ENCODE measurements at regions not wholly inside any gene's neighbourhood (a gene's known extent, or its start where the extent isn't known, plus 50 kb on each side); places are given as distances from the start of the nearest gene placed in this dataset.

DNA sequence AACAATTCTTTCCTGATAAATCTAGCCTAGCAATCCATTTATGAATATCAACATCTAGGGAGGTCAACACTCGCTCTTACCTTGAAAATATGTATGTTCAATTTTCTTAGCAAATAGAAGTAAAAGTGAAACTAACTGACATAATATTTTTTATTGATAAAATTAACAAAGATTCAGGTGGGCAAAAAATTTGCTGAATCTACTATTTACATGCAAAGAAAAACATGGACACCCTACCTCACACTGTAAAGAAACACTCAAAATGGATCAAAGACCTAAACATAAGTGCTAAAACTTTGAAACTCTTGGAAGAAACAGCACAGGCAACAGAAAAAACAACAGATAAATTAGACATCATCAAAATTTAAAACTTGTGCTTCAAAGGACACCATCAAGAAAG is 151.6 kb upstream of the MYRIP start:
- no peak overlapping the region for H4K8ac ChIP-seq (ENCODE audit: low read length)
- no peak overlapping the region for H3K23ac ChIP-seq (ENCODE audit: low read length in 2 of 2)
- H3K9ac ChIP-seq (ENCODE audit: low read length): no peak overlapping the region
- no peak for DNase-seq
- no peak overlapping the region for H3K4me2 ChIP-seq (ENCODE audit: low read length, poor library complexity, severe bottlenecking)
- H2AFZ ChIP-seq (ENCODE audit: low read depth, low read length): no peak overlapping the region
- no peak overlapping the region for H2AK5ac ChIP-seq (ENCODE audit: low read length, severe bottlenecking)
- no peaks in the 10 kb centered on the region for H3K79me1 ChIP-seq (replicated peaks; ENCODE audit: low read length, poor library complexity, severe bottlenecking)
- H3K18ac ChIP-seq (ENCODE audit: low read depth in 1 of 2, low read length in 2 of 2): no peak overlapping the region
- no peak overlapping the region for H4K91ac ChIP-seq (ENCODE audit: low read length)
- no peaks in the 10 kb centered on the region for H3K27me3 ChIP-seq (ENCODE audit: control insufficient read depth in 1 of 2, insufficient read depth in 1 of 2, low read length in 2 of 2)
- H3K9me3 ChIP-seq (ENCODE audit: control insufficient read depth, low read length): no peaks in the 10 kb centered on the region
- no peak overlapping the region for H3K14ac ChIP-seq (ENCODE audit: low read length in 2 of 2)
- H2BK120ac ChIP-seq (ENCODE audit: low read depth, low read length): no peak overlapping the region
- H2BK15ac ChIP-seq (ENCODE audit: low read depth, poor library complexity, severe bottlenecking): no peak overlapping the region
- no peak overlapping the region for H3K4ac ChIP-seq (ENCODE audit: low read depth in 1 of 2, low read length in 2 of 2)
- no peak overlapping the region for H3K27ac ChIP-seq (ENCODE audit: low read length, poor library complexity, severe bottlenecking)
- no peak overlapping the region for H3K4me3 ChIP-seq (ENCODE audit: insufficient read depth in 1 of 2, low read depth in 1 of 2, low read length in 2 of 2)
- H2BK5ac ChIP-seq (ENCODE audit: low read depth, low read length, poor library complexity, severe bottlenecking): no peak overlapping the region
- no peak overlapping the region for H2BK12ac ChIP-seq (ENCODE audit: low read length in 2 of 2)
- no peaks in the 10 kb centered on the region for H3K36me3 ChIP-seq (ENCODE audit: control insufficient read depth in 1 of 2, insufficient read depth in 2 of 2, low read depth in 1 of 2, low read length in 2 of 2)
- WGBS: no CpG with 5 or more reads among the region's 1 CpG
- no peaks in the 10 kb centered on the region for H3K4me1 ChIP-seq (ENCODE audit: control insufficient read depth, insufficient read depth, low read depth, low read length)

DNA sequence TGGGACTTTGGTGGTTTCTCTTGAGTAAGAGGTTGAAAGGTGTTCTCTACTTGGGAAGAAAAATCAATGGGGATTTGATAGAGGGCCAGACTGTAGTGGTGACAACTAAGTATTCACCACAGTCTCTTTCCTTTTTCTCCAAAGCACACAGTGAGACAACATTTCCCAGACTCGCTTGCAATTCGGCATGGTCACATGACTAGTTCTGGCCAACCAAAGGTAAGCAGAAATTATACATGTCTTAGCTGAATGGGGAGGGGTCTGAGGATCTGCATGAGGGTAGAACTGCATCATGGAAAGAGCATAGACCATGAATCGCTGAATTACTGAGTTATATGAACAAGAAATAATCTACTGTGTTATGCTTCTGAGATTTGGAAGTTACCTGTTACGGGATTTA is 144.5 kb upstream of the MYRIP start:
- Histone ChIP-seq H2BK15ac (ENCODE audit: low read depth, poor library complexity, severe bottlenecking) (no peak overlapping the region), H4K8ac (ENCODE audit: low read length) (no peak overlapping the region), H3K23ac (ENCODE audit: low read length in 2 of 2) (no peak overlapping the region), H2AK5ac (ENCODE audit: low read length, severe bottlenecking) (no peak overlapping the region), H3K27ac (ENCODE audit: low read length, poor library complexity, severe bottlenecking) (no peak overlapping the region), H2AFZ (ENCODE audit: low read depth, low read length) (no peak overlapping the region), H4K91ac (ENCODE audit: low read length) (no peak overlapping the region), H3K14ac (ENCODE audit: low read length in 2 of 2) (no peak overlapping the region), H3K18ac (ENCODE audit: low read depth in 1 of 2, low read length in 2 of 2) (no peak overlapping the region), H3K9me3 (ENCODE audit: control insufficient read depth, low read length) (no peaks in the 10 kb centered on the region), H2BK5ac (ENCODE audit: low read depth, low read length, poor library complexity, severe bottlenecking) (no peak overlapping the region), H2BK120ac (ENCODE audit: low read depth, low read length) (no peak overlapping the region), H3K4ac (ENCODE audit: low read depth in 1 of 2, low read length in 2 of 2) (no peak overlapping the region), H3K36me3 (ENCODE audit: control insufficient read depth in 1 of 2, insufficient read depth in 2 of 2, low read depth in 1 of 2, low read length in 2 of 2) (no peaks in the 10 kb centered on the region), H3K4me3 (ENCODE audit: insufficient read depth in 1 of 2, low read depth in 1 of 2, low read length in 2 of 2) (no peak overlapping the region), H3K27me3 (ENCODE audit: control insufficient read depth in 1 of 2, insufficient read depth in 1 of 2, low read length in 2 of 2) (peaks cover 8 to 9% of the 10 kb centered on the region in 2 experiments), H3K4me2 (ENCODE audit: low read length, poor library complexity, severe bottlenecking) (no peak overlapping the region), H3K9ac (ENCODE audit: low read length) (no peak overlapping the region), H3K4me1 (ENCODE audit: control insufficient read depth, insufficient read depth, low read depth, low read length) (no peaks in the 10 kb centered on the region), H2BK12ac (ENCODE audit: low read length in 2 of 2) (no peak overlapping the region), H3K79me1 (replicated peaks; ENCODE audit: low read length, poor library complexity, severe bottlenecking) (no peaks in the 10 kb centered on the region)
- DNase-seq: no peak
- WGBS: 88% methylated on average over 2 of the region's 4 CpGs

DNA sequence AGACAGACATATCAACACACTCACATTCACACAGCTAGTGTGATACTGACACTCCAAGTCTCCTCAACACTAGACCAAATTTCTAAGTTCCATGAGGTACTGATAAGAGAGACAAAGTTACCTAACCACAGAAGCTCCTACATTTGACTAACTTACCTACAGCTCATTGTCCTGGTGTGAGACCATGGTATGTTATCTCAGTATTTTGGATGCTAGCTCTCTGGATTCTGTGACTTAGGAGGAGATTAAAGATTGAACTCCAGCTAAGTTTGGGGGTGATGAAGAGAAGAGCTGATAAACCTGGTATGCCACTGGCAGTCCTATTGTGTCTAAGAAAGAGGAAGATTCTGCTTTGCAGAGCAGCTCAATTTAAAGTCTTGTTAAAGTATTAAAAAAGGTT is 144.0 kb upstream of the MYRIP start:
- H3K14ac ChIP-seq (ENCODE audit: low read length in 2 of 2): no peak overlapping the region
- no peak overlapping the region for H4K91ac ChIP-seq (ENCODE audit: low read length)
- H4K8ac ChIP-seq (ENCODE audit: low read length): no peak overlapping the region

DNA sequence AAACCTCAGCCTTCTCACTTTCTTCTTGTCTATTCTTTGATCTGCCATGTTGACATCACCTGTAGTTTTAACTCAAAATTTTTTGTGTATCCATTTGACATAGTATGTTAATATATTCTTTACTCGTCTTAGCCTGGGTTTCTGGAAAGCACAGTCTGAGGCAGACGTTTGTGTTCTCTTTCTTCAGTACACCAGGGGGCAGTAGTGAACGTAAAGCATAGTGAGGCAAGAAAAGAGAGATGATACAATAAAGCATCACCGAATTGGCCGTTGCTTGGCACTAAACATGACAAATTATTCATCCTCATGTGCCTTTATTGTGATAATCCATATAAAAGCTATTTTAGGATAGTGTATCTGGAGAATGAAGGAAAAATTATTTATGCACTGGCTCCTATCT is 141.0 kb upstream of the MYRIP start:
- no peak overlapping the region for H3K14ac ChIP-seq (ENCODE audit: low read length in 2 of 2)
- H4K8ac ChIP-seq (ENCODE audit: low read length): no peak overlapping the region
- H2BK12ac ChIP-seq (ENCODE audit: low read length in 2 of 2): no peak overlapping the region
- H2BK5ac ChIP-seq (ENCODE audit: low read depth, low read length, poor library complexity, severe bottlenecking): no peak overlapping the region
- H3K4ac ChIP-seq (ENCODE audit: low read depth in 1 of 2, low read length in 2 of 2): no peak overlapping the region
- H2BK15ac ChIP-seq (ENCODE audit: low read depth, poor library complexity, severe bottlenecking): no peak overlapping the region
- H2AFZ ChIP-seq (ENCODE audit: low read depth, low read length): no peak overlapping the region
- H3K79me1 ChIP-seq (replicated peaks; ENCODE audit: low read length, poor library complexity, severe bottlenecking): no peaks in the 10 kb centered on the region
- no peak overlapping the region for H3K4me3 ChIP-seq (ENCODE audit: insufficient read depth in 1 of 2, low read depth in 1 of 2, low read length in 2 of 2)
- no peak overlapping the region for H3K27ac ChIP-seq (ENCODE audit: low read length, poor library complexity, severe bottlenecking)
- H3K9me3 ChIP-seq (ENCODE audit: control insufficient read depth, low read length): no peaks in the 10 kb centered on the region
- H4K91ac ChIP-seq (ENCODE audit: low read length): no peak overlapping the region
- H2AK5ac ChIP-seq (ENCODE audit: low read length, severe bottlenecking): no peak overlapping the region
- peak; percentile 37 for DNase-seq
- no peak overlapping the region for H3K23ac ChIP-seq (ENCODE audit: low read length in 2 of 2)
- no peaks in the 10 kb centered on the region for H3K4me1 ChIP-seq (ENCODE audit: control insufficient read depth, insufficient read depth, low read depth, low read length)
- H3K36me3 ChIP-seq (ENCODE audit: control insufficient read depth in 1 of 2, insufficient read depth in 2 of 2, low read depth in 1 of 2, low read length in 2 of 2): no peaks in the 10 kb centered on the region
- H3K27me3 ChIP-seq (ENCODE audit: control insufficient read depth in 1 of 2, insufficient read depth in 1 of 2, low read length in 2 of 2): peaks cover 9 to 11% of the 10 kb centered on the region in 2 experiments
- no peak overlapping the region for H3K9ac ChIP-seq (ENCODE audit: low read length)
- H3K18ac ChIP-seq (ENCODE audit: low read depth in 1 of 2, low read length in 2 of 2): no peak overlapping the region
- H2BK120ac ChIP-seq (ENCODE audit: low read depth, low read length): no peak overlapping the region
- WGBS: 18% methylated on average over 3 of the region's 5 CpGs
- no peak overlapping the region for H3K4me2 ChIP-seq (ENCODE audit: low read length, poor library complexity, severe bottlenecking)

More for the DNA sequence above, 144.0 kb upstream of the MYRIP start:
- H2BK12ac ChIP-seq (ENCODE audit: low read length in 2 of 2): no peak overlapping the region
- no peak overlapping the region for H3K27ac ChIP-seq (ENCODE audit: low read length, poor library complexity, severe bottlenecking)
- no peak overlapping the region for H3K4me3 ChIP-seq (ENCODE audit: insufficient read depth in 1 of 2, low read depth in 1 of 2, low read length in 2 of 2)
- H2BK120ac ChIP-seq (ENCODE audit: low read depth, low read length): no peak overlapping the region
- H3K9me3 ChIP-seq (ENCODE audit: control insufficient read depth, low read length): no peaks in the 10 kb centered on the region
- no peak overlapping the region for H2BK5ac ChIP-seq (ENCODE audit: low read depth, low read length, poor library complexity, severe bottlenecking)
- H3K4ac ChIP-seq (ENCODE audit: low read depth in 1 of 2, low read length in 2 of 2): no peak overlapping the region
- no peaks in the 10 kb centered on the region for H3K36me3 ChIP-seq (ENCODE audit: control insufficient read depth in 1 of 2, insufficient read depth in 2 of 2, low read depth in 1 of 2, low read length in 2 of 2)
- no peak overlapping the region for H3K18ac ChIP-seq (ENCODE audit: low read depth in 1 of 2, low read length in 2 of 2)
- H2AK5ac ChIP-seq (ENCODE audit: low read length, severe bottlenecking): no peak overlapping the region
- H3K23ac ChIP-seq (ENCODE audit: low read length in 2 of 2): no peak overlapping the region
- no peak overlapping the region for H2AFZ ChIP-seq (ENCODE audit: low read depth, low read length)
- no peaks in the 10 kb centered on the region for H3K79me1 ChIP-seq (replicated peaks; ENCODE audit: low read length, poor library complexity, severe bottlenecking)
- H3K4me1 ChIP-seq (ENCODE audit: control insufficient read depth, insufficient read depth, low read depth, low read length): no peaks in the 10 kb centered on the region
- H2BK15ac ChIP-seq (ENCODE audit: low read depth, poor library complexity, severe bottlenecking): no peak overlapping the region
- H3K27me3 ChIP-seq (ENCODE audit: control insufficient read depth in 1 of 2, insufficient read depth in 1 of 2, low read length in 2 of 2): peaks cover 9 to 11% of the 10 kb centered on the region in 2 experiments
- H3K4me2 ChIP-seq (ENCODE audit: low read length, poor library complexity, severe bottlenecking): no peak overlapping the region
- DNase-seq: no peak
- H3K9ac ChIP-seq (ENCODE audit: low read length): no peak overlapping the region
